GM12872 (cell line): ENCODE measurements at regions not wholly inside any gene's neighbourhood (a gene's known extent, or its start where the extent isn't known, plus 50 kb on each side); places are given as distances from the start of the nearest gene placed in this dataset.

Source experiments
- TF ChIP-seq, protein P1 (sequence below): IDR thresholded peaks from 3 replicates; pipeline ENCODE4 v1.5.1; 2011; ENCODE audit warnings: low read depth, mild to moderate bottlenecking, low read length, moderate library complexity; ENCODE audit not compliant: insufficient read depth

DNA sequence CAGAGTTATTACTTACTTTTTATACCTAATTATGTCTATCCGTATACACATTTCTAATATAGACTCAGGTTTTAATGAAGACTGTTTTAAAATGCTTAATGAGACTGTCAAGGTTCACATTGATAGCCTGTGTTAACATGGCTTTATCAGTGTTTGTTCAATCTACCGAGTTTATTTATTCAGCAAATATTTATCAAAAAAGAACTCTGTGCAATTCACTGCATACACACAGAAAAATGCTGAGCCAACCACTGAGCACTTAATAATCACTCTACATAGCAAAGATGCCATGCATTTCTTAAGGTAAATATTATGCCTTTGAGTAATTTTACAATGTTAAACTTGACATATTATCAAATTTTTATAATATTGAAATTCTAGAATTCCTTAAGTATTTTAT is 428.2 kb downstream of the ANXA1 start:
- TF ChIP-seq, protein P1, sequence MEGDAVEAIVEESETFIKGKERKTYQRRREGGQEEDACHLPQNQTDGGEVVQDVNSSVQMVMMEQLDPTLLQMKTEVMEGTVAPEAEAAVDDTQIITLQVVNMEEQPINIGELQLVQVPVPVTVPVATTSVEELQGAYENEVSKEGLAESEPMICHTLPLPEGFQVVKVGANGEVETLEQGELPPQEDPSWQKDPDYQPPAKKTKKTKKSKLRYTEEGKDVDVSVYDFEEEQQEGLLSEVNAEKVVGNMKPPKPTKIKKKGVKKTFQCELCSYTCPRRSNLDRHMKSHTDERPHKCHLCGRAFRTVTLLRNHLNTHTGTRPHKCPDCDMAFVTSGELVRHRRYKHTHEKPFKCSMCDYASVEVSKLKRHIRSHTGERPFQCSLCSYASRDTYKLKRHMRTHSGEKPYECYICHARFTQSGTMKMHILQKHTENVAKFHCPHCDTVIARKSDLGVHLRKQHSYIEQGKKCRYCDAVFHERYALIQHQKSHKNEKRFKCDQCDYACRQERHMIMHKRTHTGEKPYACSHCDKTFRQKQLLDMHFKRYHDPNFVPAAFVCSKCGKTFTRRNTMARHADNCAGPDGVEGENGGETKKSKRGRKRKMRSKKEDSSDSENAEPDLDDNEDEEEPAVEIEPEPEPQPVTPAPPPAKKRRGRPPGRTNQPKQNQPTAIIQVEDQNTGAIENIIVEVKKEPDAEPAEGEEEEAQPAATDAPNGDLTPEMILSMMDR: no peak

DNA sequence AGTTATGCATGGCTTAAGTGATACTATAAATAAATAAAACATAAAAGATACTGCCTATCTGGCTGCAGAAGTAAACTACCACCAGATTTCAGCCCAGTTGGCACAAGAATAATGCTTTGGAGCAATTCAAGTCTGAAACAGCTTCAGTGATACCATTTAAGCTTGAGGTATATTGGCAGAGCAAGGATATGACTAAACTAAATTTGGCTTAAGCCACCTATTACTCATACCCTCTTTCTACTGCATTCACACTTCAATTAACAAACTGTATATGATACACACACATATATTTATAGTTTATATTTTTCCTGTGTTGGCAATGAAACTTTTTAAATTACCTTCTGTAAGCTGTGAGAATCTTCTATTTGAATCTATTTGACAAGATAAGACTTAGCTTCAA is 431.9 kb downstream of the ANXA1 start:
- TF ChIP-seq, protein P1: no peak

DNA sequence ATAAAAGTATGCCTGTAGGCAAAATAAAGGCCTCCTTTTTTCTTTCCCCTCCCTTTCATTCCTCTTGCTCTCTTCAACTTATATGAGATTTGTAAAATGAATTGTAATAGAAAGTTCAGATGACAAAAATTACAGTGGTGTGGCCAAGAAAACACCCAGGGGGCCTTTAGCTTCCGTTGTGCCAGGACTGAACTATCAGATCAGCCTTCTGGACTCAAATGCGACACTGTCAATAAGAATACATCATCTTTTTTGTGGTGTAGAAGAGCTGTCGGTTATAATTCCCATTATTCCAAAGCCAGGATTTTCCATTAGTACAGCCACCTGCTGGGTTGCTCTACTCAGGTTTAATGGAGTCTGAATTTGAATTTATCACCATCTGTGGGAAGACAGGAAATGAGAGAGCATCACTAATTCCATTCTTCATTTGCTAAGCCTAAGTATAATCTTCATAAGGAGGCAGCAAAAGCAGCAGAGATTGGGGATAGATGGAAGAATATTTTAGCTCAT is 443.4 kb downstream of the ANXA1 start:
- TF ChIP-seq, protein P1: no peak

DNA sequence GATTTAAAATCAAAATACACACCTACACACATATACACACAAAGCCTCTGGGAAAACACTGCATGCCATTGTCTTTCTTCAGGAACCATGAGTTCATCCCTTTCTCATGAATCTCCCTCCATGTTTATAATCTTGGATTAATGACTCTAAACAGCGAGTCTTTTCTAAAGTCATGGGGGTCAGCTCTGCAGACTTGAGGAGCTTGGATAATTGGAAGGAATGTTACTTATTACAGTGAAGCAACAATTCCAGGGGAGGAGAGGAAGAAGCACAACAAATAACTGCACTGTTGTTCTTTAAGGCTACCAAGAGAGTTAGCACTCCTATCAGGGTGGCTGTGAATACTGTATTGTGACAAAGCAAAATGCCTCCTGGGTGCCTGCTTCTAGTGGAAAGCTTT is 444.7 kb downstream of the ANXA1 start:
- TF ChIP-seq, protein P1: no peak

DNA sequence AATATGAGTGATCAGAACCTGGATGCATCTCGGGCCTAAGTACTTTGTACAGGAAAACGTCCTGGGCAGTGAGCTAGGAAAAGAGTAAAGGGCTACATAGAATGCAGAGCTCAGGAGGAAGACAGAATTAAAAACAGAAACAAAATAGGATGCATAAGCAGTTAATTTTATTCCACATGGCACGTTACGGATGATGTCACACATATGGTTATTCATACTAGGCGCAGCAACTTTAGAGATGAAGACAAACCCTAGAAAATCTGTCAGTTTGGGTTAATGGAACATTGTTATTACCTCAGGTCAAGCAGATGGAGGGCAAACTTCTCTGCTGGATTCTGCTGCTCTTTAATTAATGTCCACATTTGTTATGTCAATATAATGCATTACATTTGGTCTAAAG is 445.4 kb downstream of the ANXA1 start:
- TF ChIP-seq, protein P1: no peak

DNA sequence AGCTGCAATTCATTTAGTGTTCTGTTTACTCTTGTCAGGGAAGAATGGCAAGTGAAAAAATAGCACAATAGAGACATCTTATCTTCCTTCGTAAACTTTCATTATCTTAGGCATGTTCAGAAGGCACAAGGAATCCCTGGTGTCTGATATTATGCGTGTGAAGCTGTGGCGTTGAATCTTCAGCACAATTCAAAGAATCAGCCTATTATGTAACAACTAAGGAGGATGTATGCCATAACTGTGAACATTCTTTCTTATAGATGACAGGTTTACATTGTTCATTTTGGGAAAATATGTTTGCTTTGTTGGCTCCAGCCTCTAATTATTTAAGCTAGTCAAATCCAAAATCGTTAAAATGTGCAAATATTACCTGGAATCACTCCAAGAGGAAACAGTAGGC is 446.1 kb downstream of the ANXA1 start:
- TF ChIP-seq, protein P1: no peak

DNA sequence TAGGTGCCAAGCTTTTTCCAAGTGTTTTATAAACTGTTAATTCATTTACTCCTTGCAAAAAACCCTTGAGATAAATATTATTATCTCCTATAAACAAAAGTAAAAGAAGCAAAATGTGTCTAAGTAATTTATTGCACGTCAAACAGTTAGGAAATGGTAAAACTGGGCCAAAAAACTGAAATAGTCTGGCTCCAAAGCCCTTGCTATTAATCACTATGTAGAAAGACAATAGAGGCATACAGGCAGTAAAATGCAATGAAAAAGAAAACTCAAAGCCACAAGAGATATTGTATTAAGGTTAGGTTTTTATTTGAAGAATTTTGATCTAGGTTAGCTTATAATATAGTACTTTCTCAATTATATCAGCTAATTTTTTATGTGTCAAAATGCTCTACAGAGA is 457.7 kb downstream of the ANXA1 start:
- TF ChIP-seq, protein P1: no peak
